Stromal cell of bone marrow (primary cell): ENCODE measurements at regions not wholly inside any gene's neighbourhood (a gene's known extent, or its start where the extent isn't known, plus 50 kb on each side); places are given as distances from the start of the nearest gene placed in this dataset.
"Not testable (repeated sequence)": the region's sequence is repeated elsewhere in the genome, so short reads cannot be mapped to it uniquely, and the experiment has no call there.

Experiments used
- DNase-seq: peaks from one replicate; pipeline ENCODE4 v3.0.0-alpha.2; 2012; ENCODE audit warnings: low read depth

DNA sequence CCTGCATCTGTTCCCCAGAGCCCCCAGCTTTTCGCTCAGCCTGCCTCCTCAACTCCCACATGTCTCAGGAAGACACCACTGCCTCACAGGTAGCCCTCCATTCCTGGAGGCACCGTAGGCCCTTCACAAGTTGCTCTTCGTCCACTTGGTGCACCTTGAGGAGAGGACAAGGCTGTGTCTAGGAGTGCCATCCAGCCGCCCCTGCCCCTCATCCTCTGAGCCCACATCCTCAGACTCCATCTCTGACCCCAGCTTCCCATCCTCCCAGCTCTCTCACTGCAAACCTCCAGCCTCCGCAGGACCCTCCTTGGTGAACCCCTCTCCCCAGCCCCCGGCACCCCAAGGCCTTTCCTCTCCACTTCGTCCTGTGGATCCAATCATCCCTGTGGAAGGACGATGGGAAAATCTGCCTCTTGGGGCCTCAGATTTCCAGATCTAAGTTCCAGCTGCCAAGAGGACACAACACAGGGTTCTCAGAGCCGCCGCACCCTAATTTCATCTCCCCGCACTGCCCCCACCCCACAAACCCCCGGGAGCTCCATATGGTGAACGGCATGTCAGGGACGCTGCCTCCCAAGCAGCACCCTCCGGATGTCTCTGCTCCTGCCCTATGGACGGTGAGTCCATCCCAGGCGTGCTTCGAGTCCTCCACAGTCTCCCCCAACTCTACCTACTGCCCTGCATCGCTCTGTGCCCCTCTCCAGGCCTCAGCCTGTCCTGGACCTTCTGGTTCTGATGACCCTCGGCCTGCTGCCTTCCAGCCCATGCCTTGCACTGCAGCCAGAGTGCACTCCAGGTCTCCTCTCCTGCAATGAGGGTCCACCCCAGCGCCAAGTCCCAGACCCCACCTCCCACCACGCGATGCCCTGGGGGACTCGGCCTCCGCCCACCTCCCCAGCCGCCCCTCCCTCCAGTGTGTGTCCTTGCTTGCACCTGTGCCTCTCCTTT is 314.1 kb upstream of the DIO3 start:
- no peak for DNase-seq

DNA sequence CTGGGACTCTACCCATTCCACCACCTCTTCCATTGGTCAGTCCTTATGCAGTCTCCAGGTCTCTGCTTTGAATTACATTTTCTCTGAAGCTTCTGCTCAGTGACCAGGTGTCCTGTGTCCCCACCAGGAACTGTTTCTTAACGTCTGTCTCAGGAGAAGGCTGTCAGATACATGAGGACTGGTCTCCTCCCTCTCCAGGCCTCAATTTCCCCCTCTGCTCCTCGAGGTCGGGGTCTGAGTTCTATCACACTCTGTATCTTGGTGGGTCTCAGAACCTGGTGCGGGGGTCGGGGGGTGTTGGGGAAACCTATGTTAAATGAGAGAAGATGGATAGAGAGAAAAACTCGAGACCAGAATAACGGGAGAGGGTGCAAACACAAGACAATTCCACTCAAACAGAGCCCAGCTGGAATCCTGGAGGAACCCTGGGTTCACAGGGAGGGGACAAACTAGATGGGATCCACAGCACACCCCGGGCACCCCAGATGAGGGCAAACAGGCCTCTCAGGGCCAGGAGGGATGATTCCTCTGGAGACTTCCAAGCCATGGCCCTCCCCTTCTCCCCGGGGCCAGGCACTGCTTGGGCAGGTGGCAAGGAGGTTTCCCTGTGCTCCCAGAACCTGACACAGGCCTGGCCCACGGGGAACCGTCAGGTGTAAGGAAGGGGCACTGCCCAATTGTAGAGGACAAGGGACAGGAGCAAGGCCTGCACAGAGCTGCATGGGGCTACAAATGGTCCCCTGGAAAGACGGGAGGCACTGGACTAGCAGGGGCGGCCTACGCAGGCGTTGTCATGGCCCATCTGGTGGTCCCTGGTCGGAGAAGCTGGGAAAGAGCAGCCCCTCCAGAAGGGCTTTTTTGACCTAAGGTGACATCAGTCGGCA is 313.2 kb upstream of the DIO3 start:
- DNase-seq, result no peak

DNA sequence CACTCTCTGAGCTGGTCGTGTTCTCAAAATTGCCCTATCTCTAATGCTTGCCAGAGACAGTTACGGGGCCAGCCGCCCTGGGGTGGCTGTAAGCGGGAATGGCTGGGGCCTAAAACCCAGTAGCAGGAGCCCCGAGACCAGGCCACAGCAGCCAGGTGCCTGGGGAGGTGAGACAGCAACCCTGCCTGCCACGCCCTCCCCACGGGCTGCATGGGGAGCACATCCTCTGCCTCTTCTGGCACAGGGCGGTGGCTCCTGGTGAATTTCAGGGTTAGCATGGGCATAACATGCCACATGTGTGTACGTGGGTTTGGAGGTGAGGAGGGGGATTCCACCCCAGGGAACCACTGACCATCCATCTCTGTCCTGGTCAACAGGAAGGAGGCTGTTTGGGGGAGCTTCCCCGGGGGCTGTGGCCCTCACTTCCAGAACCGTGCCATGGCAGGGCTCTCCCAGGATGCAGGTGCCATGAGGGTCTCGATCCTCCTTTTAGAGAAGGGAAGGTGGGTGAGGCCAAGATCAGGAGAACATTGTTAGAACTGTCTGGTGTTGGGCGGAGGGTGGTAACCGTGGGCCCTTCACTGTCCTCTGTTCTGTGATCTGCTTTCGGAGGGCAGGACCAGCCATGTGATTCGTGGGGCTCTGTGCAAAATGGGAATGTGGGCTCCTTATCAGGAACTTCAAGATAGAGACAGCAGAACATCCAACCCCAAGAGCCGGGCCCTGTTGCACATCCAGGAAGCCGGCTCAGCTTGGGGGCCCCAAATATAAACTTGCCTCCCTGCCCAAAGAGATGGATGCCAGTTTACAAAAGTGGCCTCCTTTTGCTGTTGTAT is 312.2 kb upstream of the DIO3 start:
- DNase-seq, result no peak

DNA sequence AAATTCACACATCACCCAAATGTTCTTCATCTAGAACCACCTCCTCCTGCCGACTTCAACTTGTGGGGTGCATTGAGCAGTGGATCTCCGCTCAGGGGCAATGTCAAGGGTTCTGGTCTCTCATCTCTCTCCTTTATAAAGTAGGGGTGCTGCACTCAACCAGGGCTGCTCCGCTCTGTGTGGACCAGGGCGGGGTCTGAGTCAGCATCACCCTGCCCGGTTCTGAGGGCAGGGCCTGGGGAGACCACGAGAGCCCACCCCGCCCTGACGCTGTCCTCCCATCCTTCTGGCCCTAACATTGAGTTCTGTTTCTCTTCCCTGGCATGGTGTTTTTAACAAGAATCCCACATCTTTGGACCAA is 311.6 kb upstream of the DIO3 start:
- no peak for DNase-seq

DNA sequence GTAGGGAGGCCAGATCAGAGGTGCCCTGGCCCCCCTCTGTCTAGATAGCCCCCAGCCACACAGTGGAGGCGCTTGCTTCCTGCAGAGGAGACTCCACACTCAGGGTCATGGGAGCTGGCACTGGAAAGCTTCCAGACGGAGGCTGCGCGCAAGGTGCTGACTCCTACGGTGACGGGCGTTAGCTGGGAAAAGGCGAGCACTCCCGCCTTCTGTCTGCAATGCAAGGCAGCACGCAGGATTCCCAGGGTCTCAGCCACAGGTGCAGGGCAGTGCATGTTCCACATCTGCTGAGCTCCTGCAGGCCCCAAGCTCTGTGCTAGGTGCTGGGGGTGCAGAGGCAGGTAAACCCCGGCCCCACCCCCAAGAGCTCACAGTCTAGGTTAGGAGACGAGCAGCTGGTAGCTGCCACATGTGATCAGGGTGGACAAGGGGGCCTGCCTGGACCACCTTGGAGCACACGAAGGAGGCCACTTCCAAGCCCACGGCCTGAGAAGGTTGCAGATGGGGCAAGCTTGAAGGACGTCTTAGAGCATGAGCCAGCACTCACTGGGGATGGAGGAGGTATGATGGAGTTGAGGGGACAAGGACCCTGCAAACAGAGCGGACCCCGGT is 310.9 kb upstream of the DIO3 start:
- DNase-seq, result no peak

DNA sequence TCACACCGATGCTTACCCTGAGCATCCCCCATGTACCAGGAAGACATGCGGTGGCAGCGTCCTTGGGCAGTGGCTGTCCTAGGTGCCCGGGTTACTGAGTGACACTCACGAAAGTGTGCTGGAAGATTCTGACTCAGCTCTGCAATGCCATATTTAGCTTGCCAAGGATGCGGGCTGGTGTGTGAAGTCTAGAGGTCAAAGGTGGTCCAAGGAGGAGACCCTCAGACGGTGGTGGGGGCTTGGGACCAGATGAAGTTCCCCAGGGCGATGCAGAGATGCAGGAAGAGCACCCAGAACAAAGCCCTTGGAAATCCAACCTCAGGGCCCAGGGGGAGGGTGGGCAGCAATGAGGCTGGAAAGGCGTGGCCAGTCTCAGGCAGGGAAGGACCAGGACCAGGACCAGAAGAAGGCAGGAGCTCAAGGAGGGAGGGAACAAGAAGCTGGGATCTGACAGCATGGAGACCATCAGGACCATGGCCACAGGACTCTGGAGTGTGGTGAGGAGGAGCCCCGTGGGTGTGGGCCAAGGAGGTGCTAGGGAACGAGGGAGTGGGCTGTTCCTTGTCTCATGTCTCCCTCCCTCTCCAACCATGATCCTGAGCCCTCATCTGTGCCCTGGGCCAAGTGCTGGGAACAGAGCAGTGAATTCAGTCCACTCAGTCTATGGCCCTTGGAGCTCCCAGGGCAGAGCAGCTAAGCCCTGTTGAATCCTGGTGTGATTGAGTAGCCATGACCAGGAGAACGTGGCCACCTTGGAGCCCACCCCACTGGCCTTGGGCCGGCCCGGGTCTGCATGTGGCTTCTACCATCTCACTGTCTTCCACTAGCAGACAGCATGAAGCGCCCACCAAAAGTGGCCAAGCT is 310.1 kb upstream of the DIO3 start:
- no peak for DNase-seq

DNA sequence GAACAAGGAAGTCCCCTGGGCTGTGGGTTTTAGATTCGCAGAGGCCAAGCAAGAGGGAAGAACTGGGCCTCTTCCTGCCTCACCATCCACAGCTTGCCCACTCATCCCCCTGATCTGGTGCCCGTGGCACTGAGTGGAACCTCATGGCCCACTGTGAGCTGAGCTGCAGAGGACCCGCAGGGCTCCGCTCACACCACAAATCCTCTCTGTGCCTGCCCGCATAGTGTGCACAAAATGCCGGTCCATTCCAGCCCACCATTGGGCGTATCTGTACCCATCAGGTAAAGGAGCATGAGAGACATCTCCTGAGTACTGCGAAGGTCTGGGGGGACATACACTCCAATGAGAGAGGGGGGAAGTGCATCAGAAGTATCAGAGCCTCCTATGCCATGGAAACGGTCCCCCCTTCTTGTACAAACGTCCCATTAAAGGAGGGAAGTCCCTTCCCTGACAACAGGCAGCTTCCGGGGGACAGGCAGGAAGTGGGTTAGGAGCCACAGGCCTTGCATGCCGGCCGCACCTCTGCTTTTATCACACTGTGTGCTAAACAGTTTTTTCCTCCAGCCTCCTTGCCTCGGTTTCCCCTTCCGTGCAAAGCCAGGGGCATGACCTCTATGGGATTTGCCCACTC is 309.4 kb upstream of the DIO3 start:
- DNase-seq, result no peak

DNA sequence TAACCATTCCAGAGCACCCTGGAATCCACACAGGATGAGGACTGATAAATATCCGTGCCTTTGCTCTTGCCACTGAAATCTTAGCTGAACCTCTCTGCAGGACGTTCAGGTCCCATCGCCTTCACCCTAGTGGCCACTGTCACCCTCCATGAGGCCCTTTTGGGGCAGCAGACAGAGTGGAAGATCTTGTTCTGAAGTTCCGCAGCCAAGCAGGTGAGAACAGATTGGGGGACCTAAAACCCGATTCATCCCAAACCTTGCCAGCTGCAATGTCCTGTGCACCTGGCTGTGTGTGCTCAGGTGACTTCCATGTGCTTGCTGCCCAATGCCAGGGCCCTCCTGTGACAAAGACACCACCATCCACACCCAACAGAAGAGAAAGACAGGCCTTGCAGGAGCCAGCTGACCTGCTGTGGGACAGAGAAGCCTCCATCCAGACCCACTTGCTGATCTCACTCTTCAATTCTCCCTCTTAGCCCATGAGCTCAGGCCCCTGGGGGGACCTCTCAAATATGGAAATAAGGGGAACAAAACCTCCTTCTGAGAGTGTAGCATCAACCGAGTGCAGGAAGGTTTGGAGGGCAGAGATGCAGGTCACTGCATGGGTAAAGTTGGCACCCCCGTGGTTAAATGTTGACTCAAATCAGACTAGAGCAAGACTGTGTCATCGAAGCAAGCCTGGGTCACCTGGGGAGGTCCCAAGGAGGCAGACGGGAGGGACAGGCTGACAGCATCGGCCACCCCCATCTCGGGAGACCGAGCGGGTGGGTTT is 308.7 kb upstream of the DIO3 start:
- no peak for DNase-seq

DNA sequence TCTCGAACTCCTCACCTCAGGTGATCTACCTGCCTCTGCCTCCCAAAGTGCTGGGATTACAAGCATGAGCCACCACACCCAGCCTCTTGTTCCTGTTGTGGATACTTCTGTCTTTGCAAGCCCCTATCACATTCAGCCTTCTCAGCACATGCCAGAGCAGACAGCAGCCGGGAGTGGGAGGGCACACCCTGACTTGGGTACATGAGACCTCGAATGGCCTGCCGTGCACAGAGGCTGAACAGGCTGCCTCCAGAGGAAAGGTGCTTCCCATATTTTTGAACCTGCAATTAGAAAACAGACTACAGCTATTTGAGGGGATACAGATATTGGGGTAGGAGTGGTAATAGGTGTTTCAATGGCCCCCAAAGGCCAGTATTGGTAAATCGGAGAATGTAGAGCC is 307.3 kb upstream of the DIO3 start:
- DNase-seq, result no peak

DNA sequence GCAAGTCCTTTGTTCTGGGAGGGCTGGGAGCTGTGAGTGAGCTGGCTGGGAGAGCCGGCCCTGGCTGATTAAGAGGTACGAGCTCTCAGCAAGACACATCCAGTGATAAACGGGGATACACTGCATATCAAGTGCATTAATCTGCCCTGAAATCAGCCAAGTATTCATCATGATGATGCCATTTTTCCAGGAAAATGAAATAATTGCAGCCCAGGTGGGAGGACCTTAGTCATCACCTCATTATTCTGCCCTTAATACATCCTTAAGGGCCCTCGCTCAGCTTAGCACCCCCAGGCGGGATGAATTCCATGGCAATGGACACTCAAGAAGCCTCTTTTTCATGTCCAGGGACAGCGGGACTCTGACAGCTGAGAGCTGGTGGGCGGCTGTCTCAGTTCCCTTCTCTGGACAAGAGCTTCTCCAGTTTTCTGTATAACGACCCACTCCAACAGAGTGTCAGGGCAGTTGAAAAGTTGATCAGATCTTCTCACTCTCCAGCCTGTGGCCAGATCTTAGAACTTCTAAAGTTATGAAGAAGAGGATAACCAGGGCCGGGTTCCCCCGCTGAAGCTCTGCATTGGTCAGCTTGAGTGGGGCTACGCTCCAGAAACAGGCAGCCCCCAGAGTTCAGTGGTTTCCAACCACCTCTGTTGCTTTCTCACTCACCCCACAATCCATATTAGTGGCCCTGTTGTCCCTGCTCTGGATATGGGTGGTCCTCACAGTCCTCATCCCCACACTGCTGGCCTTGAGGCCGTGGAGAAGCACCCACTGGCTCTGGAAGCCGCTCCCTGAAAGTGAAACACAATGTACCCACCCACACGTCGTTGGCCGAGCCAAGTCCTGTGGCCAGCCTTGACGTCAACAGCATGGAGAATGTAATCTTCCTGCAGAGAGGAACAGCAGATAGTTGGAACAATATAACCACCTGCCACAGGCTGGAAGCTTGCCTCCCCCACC is 306.2 kb upstream of the DIO3 start:
- no peak for DNase-seq

DNA sequence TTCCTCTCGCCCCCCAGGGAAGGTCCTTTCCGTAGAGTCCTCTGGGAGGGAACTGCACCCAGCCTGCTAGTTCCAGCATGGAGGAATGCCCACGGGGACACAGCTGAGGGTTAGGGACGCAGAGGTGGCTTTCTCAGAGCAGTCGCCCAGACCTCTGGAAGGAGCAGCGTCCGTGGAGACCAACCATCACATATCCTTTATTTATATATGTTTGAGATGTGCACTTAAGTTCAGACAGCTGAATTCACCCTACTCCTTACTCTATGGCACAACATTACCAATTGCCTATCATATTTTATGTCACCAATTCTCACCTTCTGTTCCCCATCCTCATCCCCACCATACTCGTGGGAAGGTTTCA is 305.6 kb upstream of the DIO3 start:
- DNase-seq, result no peak

DNA sequence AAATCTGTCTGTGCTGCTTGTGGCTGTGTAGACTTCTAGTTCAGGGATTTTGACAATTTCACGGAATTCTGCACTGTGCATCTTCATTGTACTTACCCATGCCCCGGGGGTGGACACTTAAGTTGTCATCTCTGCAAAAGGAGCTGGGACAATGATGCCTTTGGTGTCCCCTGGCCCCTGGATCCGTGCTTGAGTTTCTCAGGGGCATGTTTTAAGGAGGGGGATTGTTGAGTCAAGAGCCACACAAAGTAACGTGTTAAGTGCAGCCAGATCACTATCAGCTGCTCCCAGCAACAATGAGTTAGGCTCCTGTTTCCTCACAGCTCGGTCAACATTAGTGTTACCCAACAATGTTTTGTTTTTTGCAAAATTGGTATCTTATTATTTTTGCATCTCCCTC is 305.0 kb upstream of the DIO3 start:
- DNase-seq, result no peak

DNA sequence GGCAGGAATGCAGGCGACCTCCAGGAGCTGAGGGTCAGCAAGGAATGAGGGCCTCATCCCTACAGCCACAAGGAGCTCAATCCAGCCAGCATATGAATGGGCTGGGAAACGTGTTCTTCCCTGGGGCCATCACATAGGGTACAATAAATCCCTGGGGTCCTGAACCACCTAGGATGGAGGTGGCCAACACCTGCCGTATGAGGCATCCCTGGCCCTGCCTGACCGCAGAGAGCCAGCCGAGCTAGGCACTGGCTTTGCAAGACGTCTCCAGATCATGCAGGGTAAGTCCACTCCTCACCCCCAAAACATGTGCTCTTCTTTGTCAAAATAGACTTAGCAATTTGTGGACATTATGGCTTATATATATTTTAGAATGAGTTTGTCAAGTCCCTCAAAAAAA is 303.7 kb upstream of the DIO3 start:
- DNase-seq, result no peak

DNA sequence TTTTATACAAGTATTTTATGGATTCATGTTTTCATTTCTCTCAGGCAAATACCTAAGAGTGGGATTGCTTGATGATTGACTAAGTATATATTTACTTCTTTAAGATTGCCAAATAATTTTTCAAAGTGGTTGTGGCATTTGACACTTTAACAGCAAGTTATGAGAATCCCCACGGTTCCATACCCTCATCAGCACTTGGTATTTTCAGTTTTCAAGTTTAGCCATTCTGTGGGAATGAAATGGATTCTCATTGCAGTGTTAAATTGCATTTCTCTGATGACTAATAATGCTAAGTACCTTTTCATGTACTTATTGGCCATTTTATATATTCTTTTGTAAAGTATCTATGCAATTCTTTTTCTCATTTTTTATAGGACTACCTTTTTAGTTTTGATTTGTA is 301.5 kb upstream of the DIO3 start:
- no peak for DNase-seq

DNA sequence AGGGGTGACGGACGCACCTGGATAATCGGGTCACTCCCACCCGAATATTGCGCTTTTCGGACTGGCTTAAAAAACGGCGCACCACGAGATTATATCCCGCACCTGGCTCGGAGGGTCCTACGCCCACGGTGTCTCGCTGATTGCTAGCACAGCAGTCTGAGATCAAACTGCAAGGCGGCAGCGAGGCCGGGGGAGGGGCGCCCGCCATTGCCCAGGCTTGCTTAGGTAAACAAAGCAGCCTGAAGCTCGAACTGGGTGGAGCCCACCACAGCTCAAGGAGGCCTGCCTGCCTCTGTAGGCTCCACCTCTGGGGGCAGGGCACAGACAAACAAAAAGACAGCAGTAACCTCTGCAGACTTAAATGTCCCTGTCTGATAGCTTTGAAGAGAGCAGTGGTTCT is 294.9 kb upstream of the DIO3 start:
- not testable (repeated sequence) for DNase-seq

DNA sequence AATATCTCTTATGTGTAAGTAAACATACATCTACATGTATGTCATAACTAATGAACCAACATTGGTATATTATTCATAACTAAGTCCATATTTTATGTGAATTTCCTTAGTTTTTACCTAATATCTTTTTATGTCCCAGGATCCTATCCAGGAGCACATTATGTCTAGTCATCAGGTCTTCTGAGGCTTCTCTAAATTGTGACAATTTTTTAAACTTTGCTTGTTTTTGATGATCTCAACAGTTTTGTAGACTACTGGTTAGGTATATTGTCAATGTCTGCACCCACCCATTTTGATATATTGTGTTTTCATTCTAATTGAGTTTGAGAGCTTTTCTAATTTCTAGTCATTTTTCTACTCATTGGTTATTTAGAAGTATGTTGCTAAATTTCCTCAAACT is 288.2 kb upstream of the DIO3 start:
- no peak for DNase-seq

DNA sequence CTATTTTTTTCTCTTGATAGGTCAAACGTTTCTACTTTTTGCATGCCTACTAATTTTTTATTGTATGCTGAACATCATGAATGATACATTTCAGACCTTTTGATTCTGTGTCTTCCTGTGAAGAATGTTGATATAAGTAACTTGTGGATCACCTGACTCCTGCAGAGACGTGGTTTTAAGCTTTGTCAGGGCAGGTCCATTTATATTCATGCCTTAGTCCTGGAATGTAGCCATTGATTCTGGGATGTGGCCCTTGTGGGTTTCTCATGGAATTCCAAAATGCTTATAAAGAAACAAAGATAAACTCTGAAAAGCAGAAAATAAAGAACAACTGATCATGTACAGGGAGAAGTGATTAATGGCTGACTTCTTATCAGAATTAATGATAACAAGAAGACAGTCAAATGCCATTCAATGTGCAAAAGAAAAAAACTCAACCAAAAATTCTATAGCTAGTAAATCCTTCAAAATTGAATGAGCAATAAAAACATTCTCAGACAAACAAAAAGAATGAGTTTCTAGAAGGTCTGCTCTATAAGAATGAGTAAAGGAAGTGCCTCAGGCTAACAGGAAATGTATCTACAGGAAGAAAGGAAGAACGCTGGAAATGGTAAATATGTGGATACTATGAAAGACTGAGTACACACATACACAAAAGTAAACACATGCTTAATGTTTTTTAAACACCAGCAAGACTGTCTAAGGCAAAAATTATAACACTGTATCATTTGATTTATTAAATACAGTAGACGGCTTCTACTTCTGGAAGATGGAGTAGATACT is 284.8 kb upstream of the DIO3 start:
- DNase-seq, result no peak

DNA sequence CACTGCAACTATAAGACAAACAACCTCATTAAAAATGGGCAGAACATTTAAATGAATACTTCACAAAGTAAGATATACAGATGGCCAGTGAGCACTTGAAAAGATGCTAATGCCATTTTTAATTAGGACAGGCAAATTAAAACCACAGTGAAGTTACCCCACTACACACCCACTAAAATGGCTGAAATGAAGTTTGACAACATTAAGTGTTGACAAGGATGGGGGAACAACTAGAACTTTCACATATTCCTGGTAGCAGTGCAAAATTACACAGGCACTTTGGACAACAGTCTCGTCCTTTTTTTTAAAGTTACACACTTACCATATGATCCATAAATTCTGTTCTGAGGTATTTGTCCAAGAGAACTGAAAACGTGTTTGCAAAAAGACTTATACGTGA is 278.9 kb upstream of the DIO3 start:
- DNase-seq, result no peak
